GM23338 (cell line): ENCODE measurements at regions not wholly inside any gene's neighbourhood (a gene's known extent, or its start where the extent isn't known, plus 50 kb on each side); places are given as distances from the start of the nearest gene placed in this dataset.

Experiments
- ATAC-seq: fragments of 200-7000 bp; cut with Tn5 transposase; 3 replicates; pipeline ENCODE4 v1.9.1; 2020
- DNase-seq: peaks from one replicate; pipeline ENCODE4 v3.0.0-alpha.2; 2015; ENCODE audit warnings: low spot score
- H2AFZ ChIP-seq: fragments of 200-600 bp; sonication (generic); 2 replicates; pipeline ENCODE4 v1.8.0; 2016; ENCODE audit warnings: antibody characterized with exemption, mild to moderate bottlenecking, moderate library complexity
- H3F3A ChIP-seq: fragments of 200-600 bp; sonication (generic); replicated peaks from 2 replicates; pipeline ENCODE4 v1.8.0; 2017; ENCODE audit warnings: antibody characterized with exemption, mixed run types, low read depth
- H3K27ac ChIP-seq: fragments of 200-600 bp; sonication (generic); 2 replicates; pipeline ENCODE4 v1.6.1; 2016; ENCODE audit warnings: low read depth
- H3K27me3 ChIP-seq: fragments of 200-600 bp; sonication (generic); 2 replicates; pipeline ENCODE4 v1.8.0; 2016; ENCODE audit warnings: mild to moderate bottlenecking, mixed run types, moderate library complexity; ENCODE audit not compliant: insufficient read depth
- H3K36me3 ChIP-seq: fragments of 200-600 bp; sonication (generic); 2 replicates; pipeline ENCODE4 v1.8.0; 2016; ENCODE audit warnings: mild to moderate bottlenecking; ENCODE audit not compliant: insufficient read depth
- H3K4me1 ChIP-seq: fragments of 200-600 bp; sonication (generic); 2 replicates; pipeline ENCODE4 v1.8.0; 2016; ENCODE audit warnings: mild to moderate bottlenecking, moderate library complexity; ENCODE audit not compliant: insufficient read depth
- H3K4me2 ChIP-seq: fragments of 200-600 bp; sonication (generic); 2 replicates; pipeline ENCODE4 v1.7.1; 2017; ENCODE audit warnings: mixed run types
- H3K4me3 ChIP-seq: fragments of 200-600 bp; sonication (generic); 2 replicates; pipeline ENCODE4 v1.6.1; 2016; ENCODE audit warnings: mixed run types
- H3K79me2 ChIP-seq: fragments of 200-600 bp; sonication (generic); replicated peaks from 2 replicates; pipeline ENCODE4 v1.8.0; 2017; ENCODE audit warnings: mild to moderate bottlenecking; ENCODE audit not compliant: insufficient read depth
- H3K9me2 ChIP-seq: fragments of 200-600 bp; sonication (generic); 2 replicates; pipeline ENCODE4 v1.8.0; 2017; ENCODE audit not compliant: insufficient read depth
- H4K20me1 ChIP-seq: fragments of 200-600 bp; sonication (generic); replicated peaks from 2 replicates; pipeline ENCODE4 v1.8.0; 2017; ENCODE audit warnings: mild to moderate bottlenecking; ENCODE audit not compliant: insufficient read depth
- H3K27ac Mint-ChIP-seq: 2 replicates; pipeline ENCODE4 v1.8.0; 2020; ENCODE audit warnings: inconsistent platforms, mild to moderate bottlenecking, moderate library complexity, mixed read lengths
- H3K27me3 Mint-ChIP-seq: 3 replicates; pipeline ENCODE4 v1.8.0; 2022; ENCODE audit warnings: low read depth, mild to moderate bottlenecking, moderate library complexity, mixed read lengths, inconsistent platforms; ENCODE audit not compliant: insufficient read depth, poor library complexity
- H3K36me3 Mint-ChIP-seq: 3 replicates; pipeline ENCODE4 v1.8.0; 2021; ENCODE audit warnings: low read depth, mild to moderate bottlenecking, inconsistent platforms, moderate library complexity, mixed read lengths
- H3K4me1 Mint-ChIP-seq: 3 replicates; pipeline ENCODE4 v1.8.0; 2020; ENCODE audit warnings: mild to moderate bottlenecking, inconsistent platforms, mixed read lengths
- H3K4me3 Mint-ChIP-seq: 3 replicates; pipeline ENCODE4 v1.8.0; 2021; ENCODE audit warnings: moderate library complexity, mild to moderate bottlenecking, inconsistent platforms, mixed read lengths
- H3K9me3 Mint-ChIP-seq: 3 replicates; pipeline ENCODE4 v1.8.0; 2020; ENCODE audit warnings: moderate library complexity, mild to moderate bottlenecking, inconsistent platforms, mixed read lengths
- CREB1 ChIP-seq: fragments of 250-450 bp; sonication (Bioruptor Pico); IDR thresholded peaks from 2 replicates; pipeline ENCODE4 v1.5.0; 2020; ENCODE audit warnings: low read depth, mild to moderate bottlenecking, moderate library complexity
- EZH2 ChIP-seq: fragments of 200-600 bp; sonication (generic); IDR thresholded peaks from one replicate; pipeline ENCODE4 v1.8.0; 2017; ENCODE audit warnings: antibody characterized with exemption, mild to moderate bottlenecking, low read depth; ENCODE audit not compliant: unreplicated experiment
- POLR2AphosphoS5 ChIP-seq: IDR thresholded peaks from 2 replicates; pipeline ENCODE4 v1.6.1; 2016; ENCODE audit warnings: antibody characterized with exemption, low read depth
- ZNF114 ChIP-seq: fragments of 250-450 bp; sonication (Bioruptor Pico); IDR thresholded peaks from 2 replicates; pipeline ENCODE4 v1.5.0; 2020; ENCODE audit warnings: mild to moderate bottlenecking, moderate library complexity
- TF ChIP-seq, protein P1 (sequence below): fragments of 250-450 bp; sonication (Bioruptor Pico); IDR thresholded peaks from 2 replicates; pipeline ENCODE4 v1.5.0; 2020; ENCODE audit warnings: mild to moderate bottlenecking, moderate library complexity
- TF ChIP-seq, protein P2 (sequence below): IDR thresholded peaks from 2 replicates; pipeline ENCODE4 v1.6.1; 2016; ENCODE audit warnings: antibody characterized with exemption
- TF ChIP-seq, protein P3 (sequence below): IDR thresholded peaks from one replicate; pipeline ENCODE4 v1.6.1; 2018; ENCODE audit warnings: antibody characterized with exemption; ENCODE audit not compliant: unreplicated experiment

DNA sequence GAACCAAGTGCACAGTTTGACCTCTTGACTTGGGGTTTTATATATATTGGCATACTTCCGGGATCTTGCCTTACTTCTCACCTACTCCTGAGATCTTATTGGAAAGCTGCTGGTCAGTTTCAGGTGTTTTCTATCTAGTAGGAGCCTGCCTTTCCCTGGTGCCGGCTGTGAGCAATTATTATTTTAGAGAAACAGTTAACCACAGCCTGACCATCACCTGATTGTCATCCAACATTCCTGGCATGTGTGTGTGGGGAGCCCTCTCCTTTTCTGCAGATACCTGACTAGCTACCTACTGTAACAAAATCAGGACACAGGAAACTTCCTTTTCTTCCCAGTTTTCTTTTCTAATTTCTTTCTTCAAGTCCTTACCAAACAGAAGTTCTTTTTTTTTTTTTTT is 220.4 kb downstream of the ATP23 start:
- Histone ChIP-seq H3K4me3 (no peak overlapping the region), H3K36me3 (no peaks in the 10 kb centered on the region), H3K4me2 (no peak overlapping the region), H3K9me2 (peaks cover 13% of the 10 kb centered on the region; the same call in 1 of the 2 replicates), H3K27ac (no peak overlapping the region), H4K20me1 (no peaks in the 10 kb centered on the region), H2AFZ (no peak overlapping the region), H3K79me2 (no peaks in the 10 kb centered on the region), H3K27me3 (no peaks in the 10 kb centered on the region), H3K4me1 (no peaks in the 10 kb centered on the region), H3F3A (no peaks in the 10 kb centered on the region)
- Mint-ChIP-seq H3K27ac (no peak overlapping the region), H3K4me1 (peaks cover 4% of the 10 kb centered on the region; the same call in 1 of the 3 replicates), H3K36me3 (0 out of 3 replicates have a peak, but pooled peaks cover 2% of the 10 kb centered on the region), H3K27me3 (peaks cover 2% of the 10 kb centered on the region), H3K9me3 (no peaks in the 10 kb centered on the region), H3K4me3 (no peak overlapping the region)
- TF ChIP-seq, protein P1, sequence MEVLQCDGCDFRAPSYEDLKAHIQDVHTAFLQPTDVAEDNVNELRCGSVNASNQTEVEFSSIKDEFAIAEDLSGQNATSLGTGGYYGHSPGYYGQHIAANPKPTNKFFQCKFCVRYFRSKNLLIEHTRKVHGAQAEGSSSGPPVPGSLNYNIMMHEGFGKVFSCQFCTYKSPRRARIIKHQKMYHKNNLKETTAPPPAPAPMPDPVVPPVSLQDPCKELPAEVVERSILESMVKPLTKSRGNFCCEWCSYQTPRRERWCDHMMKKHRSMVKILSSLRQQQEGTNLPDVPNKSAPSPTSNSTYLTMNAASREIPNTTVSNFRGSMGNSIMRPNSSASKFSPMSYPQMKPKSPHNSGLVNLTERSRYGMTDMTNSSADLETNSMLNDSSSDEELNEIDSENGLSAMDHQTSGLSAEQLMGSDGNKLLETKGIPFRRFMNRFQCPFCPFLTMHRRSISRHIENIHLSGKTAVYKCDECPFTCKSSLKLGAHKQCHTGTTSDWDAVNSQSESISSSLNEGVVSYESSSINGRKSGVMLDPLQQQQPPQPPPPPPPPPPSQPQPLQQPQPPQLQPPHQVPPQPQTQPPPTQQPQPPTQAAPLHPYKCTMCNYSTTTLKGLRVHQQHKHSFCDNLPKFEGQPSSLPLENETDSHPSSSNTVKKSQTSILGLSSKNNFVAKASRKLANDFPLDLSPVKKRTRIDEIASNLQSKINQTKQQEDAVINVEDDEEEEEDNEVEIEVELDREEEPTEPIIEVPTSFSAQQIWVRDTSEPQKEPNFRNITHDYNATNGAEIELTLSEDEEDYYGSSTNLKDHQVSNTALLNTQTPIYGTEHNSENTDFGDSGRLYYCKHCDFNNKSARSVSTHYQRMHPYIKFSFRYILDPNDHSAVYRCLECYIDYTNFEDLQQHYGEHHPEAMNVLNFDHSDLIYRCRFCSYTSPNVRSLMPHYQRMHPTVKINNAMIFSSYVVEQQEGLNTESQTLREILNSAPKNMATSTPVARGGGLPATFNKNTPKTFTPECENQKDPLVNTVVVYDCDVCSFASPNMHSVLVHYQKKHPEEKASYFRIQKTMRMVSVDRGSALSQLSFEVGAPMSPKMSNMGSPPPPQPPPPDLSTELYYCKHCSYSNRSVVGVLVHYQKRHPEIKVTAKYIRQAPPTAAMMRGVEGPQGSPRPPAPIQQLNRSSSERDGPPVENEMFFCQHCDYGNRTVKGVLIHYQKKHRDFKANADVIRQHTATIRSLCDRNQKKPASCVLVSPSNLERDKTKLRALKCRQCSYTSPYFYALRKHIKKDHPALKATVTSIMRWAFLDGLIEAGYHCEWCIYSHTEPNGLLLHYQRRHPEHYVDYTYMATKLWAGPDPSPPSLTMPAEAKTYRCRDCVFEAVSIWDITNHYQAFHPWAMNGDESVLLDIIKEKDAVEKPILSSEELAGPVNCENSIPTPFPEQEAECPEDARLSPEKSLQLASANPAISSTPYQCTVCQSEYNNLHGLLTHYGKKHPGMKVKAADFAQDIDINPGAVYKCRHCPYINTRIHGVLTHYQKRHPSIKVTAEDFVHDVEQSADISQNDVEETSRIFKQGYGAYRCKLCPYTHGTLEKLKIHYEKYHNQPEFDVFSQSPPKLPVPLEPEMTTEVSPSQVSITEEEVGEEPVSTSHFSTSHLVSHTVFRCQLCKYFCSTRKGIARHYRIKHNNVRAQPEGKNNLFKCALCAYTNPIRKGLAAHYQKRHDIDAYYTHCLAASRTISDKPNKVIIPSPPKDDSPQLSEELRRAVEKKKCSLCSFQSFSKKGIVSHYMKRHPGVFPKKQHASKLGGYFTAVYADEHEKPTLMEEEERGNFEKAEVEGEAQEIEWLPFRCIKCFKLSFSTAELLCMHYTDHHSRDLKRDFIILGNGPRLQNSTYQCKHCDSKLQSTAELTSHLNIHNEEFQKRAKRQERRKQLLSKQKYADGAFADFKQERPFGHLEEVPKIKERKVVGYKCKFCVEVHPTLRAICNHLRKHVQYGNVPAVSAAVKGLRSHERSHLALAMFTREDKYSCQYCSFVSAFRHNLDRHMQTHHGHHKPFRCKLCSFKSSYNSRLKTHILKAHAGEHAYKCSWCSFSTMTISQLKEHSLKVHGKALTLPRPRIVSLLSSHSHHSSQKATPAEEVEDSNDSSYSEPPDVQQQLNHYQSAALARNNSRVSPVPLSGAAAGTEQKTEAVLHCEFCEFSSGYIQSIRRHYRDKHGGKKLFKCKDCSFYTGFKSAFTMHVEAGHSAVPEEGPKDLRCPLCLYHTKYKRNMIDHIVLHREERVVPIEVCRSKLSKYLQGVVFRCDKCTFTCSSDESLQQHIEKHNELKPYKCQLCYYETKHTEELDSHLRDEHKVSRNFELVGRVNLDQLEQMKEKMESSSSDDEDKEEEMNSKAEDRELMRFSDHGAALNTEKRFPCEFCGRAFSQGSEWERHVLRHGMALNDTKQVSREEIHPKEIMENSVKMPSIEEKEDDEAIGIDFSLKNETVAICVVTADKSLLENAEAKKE, result no peak
- TF ChIP-seq, protein P2, sequence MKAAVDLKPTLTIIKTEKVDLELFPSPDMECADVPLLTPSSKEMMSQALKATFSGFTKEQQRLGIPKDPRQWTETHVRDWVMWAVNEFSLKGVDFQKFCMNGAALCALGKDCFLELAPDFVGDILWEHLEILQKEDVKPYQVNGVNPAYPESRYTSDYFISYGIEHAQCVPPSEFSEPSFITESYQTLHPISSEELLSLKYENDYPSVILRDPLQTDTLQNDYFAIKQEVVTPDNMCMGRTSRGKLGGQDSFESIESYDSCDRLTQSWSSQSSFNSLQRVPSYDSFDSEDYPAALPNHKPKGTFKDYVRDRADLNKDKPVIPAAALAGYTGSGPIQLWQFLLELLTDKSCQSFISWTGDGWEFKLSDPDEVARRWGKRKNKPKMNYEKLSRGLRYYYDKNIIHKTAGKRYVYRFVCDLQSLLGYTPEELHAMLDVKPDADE, result no peak
- no peak for TF ChIP-seq CREB1 (CRISPR knock-in tag)
- TF ChIP-seq POLR2AphosphoS5, result no peak
- no peak for DNase-seq
- ATAC-seq, result no peak

DNA sequence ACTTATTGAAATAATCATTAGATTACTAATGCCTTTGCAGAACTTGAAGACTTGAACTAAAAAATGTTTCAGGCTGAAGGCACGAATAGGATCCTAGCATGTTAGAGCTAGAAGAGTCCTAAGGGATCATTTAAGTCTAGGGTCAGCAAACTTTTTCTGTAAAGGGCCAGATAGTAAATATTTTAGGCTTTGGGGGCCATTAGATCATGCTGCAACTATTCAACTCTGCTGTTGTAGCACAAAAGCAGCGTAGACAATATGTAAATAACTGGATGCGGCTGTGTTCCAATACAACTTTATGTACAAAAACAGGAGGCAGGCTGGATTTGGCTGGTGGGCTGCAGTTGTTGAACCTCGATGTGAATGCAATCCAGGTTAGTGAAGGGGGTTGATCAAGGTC is 221.7 kb downstream of the ATP23 start:
- peaks cover 11% of the 10 kb centered on the region; the same call in 1 of the 2 replicates for H3K4me1 ChIP-seq
- no peaks in the 10 kb centered on the region for H3K9me3 Mint-ChIP-seq
- no peaks in the 10 kb centered on the region for H3K36me3 ChIP-seq
- peaks cover 15% of the 10 kb centered on the region; the same call in 1 of the 2 replicates for H3K9me2 ChIP-seq
- 0 out of 3 replicates have a peak, but pooled peaks cover 2% of the 10 kb centered on the region for H3K36me3 Mint-ChIP-seq
- H3K27ac Mint-ChIP-seq, result no peak overlapping the region
- H3K4me3 Mint-ChIP-seq, result no peak overlapping the region
- no peak overlapping the region for H3K4me3 ChIP-seq
- peaks cover 2% of the 10 kb centered on the region for H3K27me3 Mint-ChIP-seq
- H4K20me1 ChIP-seq, result no peaks in the 10 kb centered on the region
- ATAC-seq (no peak), DNase-seq (no peak)
- no peak overlapping the region for H2AFZ ChIP-seq
- H3K79me2 ChIP-seq, result no peaks in the 10 kb centered on the region
- no peaks in the 10 kb centered on the region for H3F3A ChIP-seq
- H3K27ac ChIP-seq, result no peak overlapping the region
- H3K27me3 ChIP-seq, result no peaks in the 10 kb centered on the region
- TF ChIP-seq, protein P3, sequence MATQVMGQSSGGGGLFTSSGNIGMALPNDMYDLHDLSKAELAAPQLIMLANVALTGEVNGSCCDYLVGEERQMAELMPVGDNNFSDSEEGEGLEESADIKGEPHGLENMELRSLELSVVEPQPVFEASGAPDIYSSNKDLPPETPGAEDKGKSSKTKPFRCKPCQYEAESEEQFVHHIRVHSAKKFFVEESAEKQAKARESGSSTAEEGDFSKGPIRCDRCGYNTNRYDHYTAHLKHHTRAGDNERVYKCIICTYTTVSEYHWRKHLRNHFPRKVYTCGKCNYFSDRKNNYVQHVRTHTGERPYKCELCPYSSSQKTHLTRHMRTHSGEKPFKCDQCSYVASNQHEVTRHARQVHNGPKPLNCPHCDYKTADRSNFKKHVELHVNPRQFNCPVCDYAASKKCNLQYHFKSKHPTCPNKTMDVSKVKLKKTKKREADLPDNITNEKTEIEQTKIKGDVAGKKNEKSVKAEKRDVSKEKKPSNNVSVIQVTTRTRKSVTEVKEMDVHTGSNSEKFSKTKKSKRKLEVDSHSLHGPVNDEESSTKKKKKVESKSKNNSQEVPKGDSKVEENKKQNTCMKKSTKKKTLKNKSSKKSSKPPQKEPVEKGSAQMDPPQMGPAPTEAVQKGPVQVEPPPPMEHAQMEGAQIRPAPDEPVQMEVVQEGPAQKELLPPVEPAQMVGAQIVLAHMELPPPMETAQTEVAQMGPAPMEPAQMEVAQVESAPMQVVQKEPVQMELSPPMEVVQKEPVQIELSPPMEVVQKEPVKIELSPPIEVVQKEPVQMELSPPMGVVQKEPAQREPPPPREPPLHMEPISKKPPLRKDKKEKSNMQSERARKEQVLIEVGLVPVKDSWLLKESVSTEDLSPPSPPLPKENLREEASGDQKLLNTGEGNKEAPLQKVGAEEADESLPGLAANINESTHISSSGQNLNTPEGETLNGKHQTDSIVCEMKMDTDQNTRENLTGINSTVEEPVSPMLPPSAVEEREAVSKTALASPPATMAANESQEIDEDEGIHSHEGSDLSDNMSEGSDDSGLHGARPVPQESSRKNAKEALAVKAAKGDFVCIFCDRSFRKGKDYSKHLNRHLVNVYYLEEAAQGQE, result no peak
- no peak for TF ChIP-seq CREB1 (CRISPR knock-in tag)
- no peak for TF ChIP-seq EZH2
- TF ChIP-seq ZNF114 (CRISPR knock-in tag), result no peak
- H3K4me1 Mint-ChIP-seq, result peaks cover 13% of the 10 kb centered on the region; the same call in 2 of the 3 replicates
- H3K4me2 ChIP-seq, result no peak overlapping the region
